ENCODE measurements at regions not wholly inside any gene's neighbourhood (a gene's known extent, or its start where the extent isn't known, plus 50 kb on each side); places are given as distances from the start of the nearest gene placed in this dataset.

GRCh38 chr7:145681646-145682045 lies 435.0 kb upstream of the CNTNAP2 start:
- TF ChIP-seq MYC (IDR thresholded peaks at IDR 0.05; ENCODE audit: borderline replicate concordance, low read length) (no peak), EP300 (IDR thresholded peaks at IDR 0.05) (no peak), POLR2A (IDR thresholded peaks at IDR 0.05; ENCODE audit: low read length) (no peak), SMC3 (IDR thresholded peaks at IDR 0.05) (no peak), CTCF (IDR thresholded peaks at IDR 0.05) (no peak), POLR2AphosphoS2 (conservative IDR thresholded peaks at IDR 0.05; ENCODE audit: low read length) (no peak), MAX (IDR thresholded peaks at IDR 0.05) (no peak), RFX5 (IDR thresholded peaks at IDR 0.05) (no peak), ELK1 (IDR thresholded peaks at IDR 0.05; ENCODE audit: low read depth, low read length) (no peak)
- TF ChIP-seq, protein P1, sequence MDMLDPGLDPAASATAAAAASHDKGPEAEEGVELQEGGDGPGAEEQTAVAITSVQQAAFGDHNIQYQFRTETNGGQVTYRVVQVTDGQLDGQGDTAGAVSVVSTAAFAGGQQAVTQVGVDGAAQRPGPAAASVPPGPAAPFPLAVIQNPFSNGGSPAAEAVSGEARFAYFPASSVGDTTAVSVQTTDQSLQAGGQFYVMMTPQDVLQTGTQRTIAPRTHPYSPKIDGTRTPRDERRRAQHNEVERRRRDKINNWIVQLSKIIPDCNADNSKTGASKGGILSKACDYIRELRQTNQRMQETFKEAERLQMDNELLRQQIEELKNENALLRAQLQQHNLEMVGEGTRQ (IDR thresholded peaks at IDR 0.05) = no peak
- TF ChIP-seq, protein P2, sequence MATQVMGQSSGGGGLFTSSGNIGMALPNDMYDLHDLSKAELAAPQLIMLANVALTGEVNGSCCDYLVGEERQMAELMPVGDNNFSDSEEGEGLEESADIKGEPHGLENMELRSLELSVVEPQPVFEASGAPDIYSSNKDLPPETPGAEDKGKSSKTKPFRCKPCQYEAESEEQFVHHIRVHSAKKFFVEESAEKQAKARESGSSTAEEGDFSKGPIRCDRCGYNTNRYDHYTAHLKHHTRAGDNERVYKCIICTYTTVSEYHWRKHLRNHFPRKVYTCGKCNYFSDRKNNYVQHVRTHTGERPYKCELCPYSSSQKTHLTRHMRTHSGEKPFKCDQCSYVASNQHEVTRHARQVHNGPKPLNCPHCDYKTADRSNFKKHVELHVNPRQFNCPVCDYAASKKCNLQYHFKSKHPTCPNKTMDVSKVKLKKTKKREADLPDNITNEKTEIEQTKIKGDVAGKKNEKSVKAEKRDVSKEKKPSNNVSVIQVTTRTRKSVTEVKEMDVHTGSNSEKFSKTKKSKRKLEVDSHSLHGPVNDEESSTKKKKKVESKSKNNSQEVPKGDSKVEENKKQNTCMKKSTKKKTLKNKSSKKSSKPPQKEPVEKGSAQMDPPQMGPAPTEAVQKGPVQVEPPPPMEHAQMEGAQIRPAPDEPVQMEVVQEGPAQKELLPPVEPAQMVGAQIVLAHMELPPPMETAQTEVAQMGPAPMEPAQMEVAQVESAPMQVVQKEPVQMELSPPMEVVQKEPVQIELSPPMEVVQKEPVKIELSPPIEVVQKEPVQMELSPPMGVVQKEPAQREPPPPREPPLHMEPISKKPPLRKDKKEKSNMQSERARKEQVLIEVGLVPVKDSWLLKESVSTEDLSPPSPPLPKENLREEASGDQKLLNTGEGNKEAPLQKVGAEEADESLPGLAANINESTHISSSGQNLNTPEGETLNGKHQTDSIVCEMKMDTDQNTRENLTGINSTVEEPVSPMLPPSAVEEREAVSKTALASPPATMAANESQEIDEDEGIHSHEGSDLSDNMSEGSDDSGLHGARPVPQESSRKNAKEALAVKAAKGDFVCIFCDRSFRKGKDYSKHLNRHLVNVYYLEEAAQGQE (IDR thresholded peaks at IDR 0.05) = no peak

Data from A549 (cell line).